ENCODE measurements at regions not wholly inside any gene's neighbourhood (a gene's known extent, or its start where the extent isn't known, plus 50 kb on each side); places are given as distances from the start of the nearest gene placed in this dataset.
"Not testable (repeated sequence)": the region's sequence is repeated elsewhere in the genome, so short reads cannot be mapped to it uniquely, and the experiment has no call there.

DNA sequence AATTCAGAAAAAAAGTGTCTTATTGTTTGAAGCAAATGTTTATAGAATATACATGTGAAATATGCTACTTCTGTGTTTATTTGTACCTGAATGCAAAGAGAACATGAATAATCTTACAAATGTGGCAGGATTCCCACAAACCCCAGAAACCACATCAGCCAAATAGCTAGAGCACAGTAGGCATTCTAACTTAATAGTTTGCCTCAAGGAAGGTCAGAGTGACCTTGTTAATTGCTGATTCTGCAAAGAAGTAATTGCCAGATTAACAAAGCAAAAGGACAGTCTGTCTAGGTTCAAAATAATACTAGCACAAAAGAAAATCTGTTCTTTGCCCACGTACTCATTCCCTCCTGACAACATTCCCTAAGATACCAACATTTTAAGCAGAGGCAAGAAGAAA lies 604.0 kb downstream of the PYDC2 start:
- Mint-ChIP-seq H3K36me3 (no peaks in the 10 kb centered on the region), H3K27me3 (ENCODE audit: low read depth in 3 of 3) (peaks cover 0 to 2% (median 2%) of the 10 kb centered on the region in 3 donors), H3K4me1 (no peaks in the 10 kb centered on the region), H3K4me3 (no peak overlapping the region), H3K9me3 (peaks cover 2 to 11% (median 3%) of the 10 kb centered on the region in 7 donors), H3K27ac (no peak overlapping the region)
- no peaks in the 10 kb centered on the region for H3K4me1 ChIP-seq (ENCODE audit: control insufficient read depth in 1 of 2, insufficient read depth in 2 of 2, low read length in 2 of 2)
- no peaks in the 10 kb centered on the region for H3K79me2 ChIP-seq (ENCODE audit: insufficient read depth, low read length)
- no peak overlapping the region for H3K4me2 ChIP-seq (replicated peaks; ENCODE audit: extremely low read depth, low read length, poor library complexity, severe bottlenecking)
- DNase-seq, result no peak
- H3K27ac ChIP-seq (ENCODE audit: low read depth in 1 of 2, low read length in 2 of 2), result no peak overlapping the region
- no peak overlapping the region for H3K4me3 ChIP-seq (replicated peaks in 1 of 3; ENCODE audit: low read depth in 2 of 3, low read length in 3 of 3)
- H2AFZ ChIP-seq (ENCODE audit: insufficient read depth, low read depth, low read length, poor library complexity, severe bottlenecking), result no peak overlapping the region
- H3K9ac ChIP-seq (ENCODE audit: insufficient read depth, low read length, poor library complexity, severe bottlenecking), result no peak overlapping the region
- H3K9me3 ChIP-seq (replicated peaks in 1 of 2; ENCODE audit: control insufficient read depth in 1 of 2, insufficient read depth in 1 of 2, low read length in 2 of 2), result no peaks in the 10 kb centered on the region
- intact Hi-C loops (cut with micrococcal nuclease), result no loop called here
- H3K27me3 ChIP-seq (ENCODE audit: control insufficient read depth in 2 of 2, insufficient read depth in 2 of 2, low read length in 2 of 2), result no peaks in the 10 kb centered on the region
- no peaks in the 10 kb centered on the region for H3K36me3 ChIP-seq (replicated peaks in 1 of 2; ENCODE audit: control insufficient read depth in 1 of 2, insufficient read depth in 2 of 2, low read length in 2 of 2)
- no peaks in the 10 kb centered on the region for H4K20me1 ChIP-seq (ENCODE audit: insufficient read depth, low read length)
- WGBS (ENCODE audit: insufficient coverage), result no CpG with 5 or more reads among the region's 1 CpG
- TF ChIP-seq, protein P1, sequence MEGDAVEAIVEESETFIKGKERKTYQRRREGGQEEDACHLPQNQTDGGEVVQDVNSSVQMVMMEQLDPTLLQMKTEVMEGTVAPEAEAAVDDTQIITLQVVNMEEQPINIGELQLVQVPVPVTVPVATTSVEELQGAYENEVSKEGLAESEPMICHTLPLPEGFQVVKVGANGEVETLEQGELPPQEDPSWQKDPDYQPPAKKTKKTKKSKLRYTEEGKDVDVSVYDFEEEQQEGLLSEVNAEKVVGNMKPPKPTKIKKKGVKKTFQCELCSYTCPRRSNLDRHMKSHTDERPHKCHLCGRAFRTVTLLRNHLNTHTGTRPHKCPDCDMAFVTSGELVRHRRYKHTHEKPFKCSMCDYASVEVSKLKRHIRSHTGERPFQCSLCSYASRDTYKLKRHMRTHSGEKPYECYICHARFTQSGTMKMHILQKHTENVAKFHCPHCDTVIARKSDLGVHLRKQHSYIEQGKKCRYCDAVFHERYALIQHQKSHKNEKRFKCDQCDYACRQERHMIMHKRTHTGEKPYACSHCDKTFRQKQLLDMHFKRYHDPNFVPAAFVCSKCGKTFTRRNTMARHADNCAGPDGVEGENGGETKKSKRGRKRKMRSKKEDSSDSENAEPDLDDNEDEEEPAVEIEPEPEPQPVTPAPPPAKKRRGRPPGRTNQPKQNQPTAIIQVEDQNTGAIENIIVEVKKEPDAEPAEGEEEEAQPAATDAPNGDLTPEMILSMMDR (IDR thresholded peaks at IDR 0.05), result no peak

DNA sequence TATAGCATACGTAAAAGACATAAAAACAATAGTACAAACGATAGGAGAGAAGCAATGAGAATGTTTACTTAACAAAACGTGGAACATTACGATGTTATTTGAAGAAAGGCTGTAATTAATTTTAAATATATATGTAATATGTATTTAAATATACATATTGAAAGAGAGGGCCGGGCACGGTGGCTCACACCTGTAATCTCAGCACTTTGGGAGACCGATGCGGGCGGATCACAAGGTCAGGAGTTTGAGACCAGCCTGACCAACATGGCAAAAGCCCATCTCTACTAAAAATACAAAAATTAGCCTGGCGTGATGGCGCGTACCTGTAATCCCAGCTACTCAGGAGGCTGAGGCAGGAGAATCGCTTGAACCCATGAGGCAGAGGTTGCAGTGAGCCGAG lies 605.3 kb downstream of the PYDC2 start:
- no CpG with 5 or more reads among the region's 14 CpGs for WGBS (ENCODE audit: insufficient coverage)
- H3K4me2 ChIP-seq (replicated peaks; ENCODE audit: extremely low read depth, low read length, poor library complexity, severe bottlenecking); H3K9ac ChIP-seq (ENCODE audit: insufficient read depth, low read length, poor library complexity, severe bottlenecking); H3K4me3 ChIP-seq (replicated peaks in 1 of 3; ENCODE audit: low read depth in 2 of 3, low read length in 3 of 3); H3K9me3 ChIP-seq (replicated peaks in 1 of 2; ENCODE audit: control insufficient read depth in 1 of 2, insufficient read depth in 1 of 2, low read length in 2 of 2); H3K27me3 Mint-ChIP-seq (ENCODE audit: low read depth in 3 of 3); H4K20me1 ChIP-seq (ENCODE audit: insufficient read depth, low read length); H3K4me1 ChIP-seq (ENCODE audit: control insufficient read depth in 1 of 2, insufficient read depth in 2 of 2, low read length in 2 of 2); H3K79me2 ChIP-seq (ENCODE audit: insufficient read depth, low read length); H3K4me3 Mint-ChIP-seq; H3K27me3 ChIP-seq (ENCODE audit: control insufficient read depth in 2 of 2, insufficient read depth in 2 of 2, low read length in 2 of 2); H2AFZ ChIP-seq (ENCODE audit: insufficient read depth, low read depth, low read length, poor library complexity, severe bottlenecking); H3K36me3 ChIP-seq (replicated peaks in 1 of 2; ENCODE audit: control insufficient read depth in 1 of 2, insufficient read depth in 2 of 2, low read length in 2 of 2); intact Hi-C loops (cut with micrococcal nuclease); H3K36me3 Mint-ChIP-seq; H3K27ac Mint-ChIP-seq; H3K4me1 Mint-ChIP-seq; DNase-seq; H3K27ac ChIP-seq (ENCODE audit: low read depth in 1 of 2, low read length in 2 of 2): not testable (repeated sequence)
- peaks cover 0 to 12% (median 4%) of the 10 kb centered on the region in 7 donors for H3K9me3 Mint-ChIP-seq

All from CD14-positive monocyte (primary cell).